ENCODE measurements at regions not wholly inside any gene's neighbourhood (a gene's known extent, or its start where the extent isn't known, plus 50 kb on each side); places are given as distances from the start of the nearest gene placed in this dataset.

DNA sequence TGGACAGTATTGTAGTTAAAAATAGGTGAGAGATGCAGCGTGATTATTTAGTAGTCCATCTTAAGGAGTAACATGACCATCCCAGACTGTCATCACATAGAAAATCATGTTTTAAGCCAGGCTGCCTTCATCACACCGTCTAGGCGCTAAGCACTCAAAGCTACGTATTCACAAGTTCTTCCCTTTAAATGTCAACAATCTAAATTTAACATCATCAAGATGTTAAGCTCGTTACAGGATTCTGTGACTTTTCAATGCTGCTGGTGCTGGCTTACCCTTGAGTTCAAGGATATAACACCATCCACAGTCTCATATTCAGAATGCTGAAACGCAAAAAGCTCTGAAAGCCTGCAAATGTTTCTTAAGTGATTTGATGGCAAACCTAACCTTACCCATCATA lies 109.5 kb upstream of the CDCA7L start:
- POLR2A ChIA-PET (ENCODE audit: partially characterized antibody): no interaction called here
- H2BK20ac ChIP-seq (ENCODE audit: low read length): no peak overlapping the region
- 97% methylated on average over 6 of the region's 6 CpGs; no CpG with 5 or more reads in 1 of the 2 experiments for WGBS, 2 experiments (ENCODE audit: extremely low coverage in 1 of 2, insufficient coverage in 1 of 2, insufficient read length in 1 of 2, insufficient replicate concordance in 2 of 2, low coverage in 1 of 2, low lambda C conversion rate in 2 of 2, missing lambda C conversion rate in 1 of 2)
- H4K5ac ChIP-seq (ENCODE audit: insufficient read length, low read depth, low read length): no peak overlapping the region
- no peak overlapping the region for H4K91ac ChIP-seq (replicated peaks; ENCODE audit: insufficient read length, low read length)
- no peak overlapping the region for H2BK15ac ChIP-seq (ENCODE audit: low read length)
- H3K4me3 ChIP-seq (ENCODE audit: extremely low read depth in 1 of 4, insufficient read depth in 2 of 4, low read depth in 3 of 4, low read length in 4 of 4): no peak overlapping the region
- no peak overlapping the region for H3K18ac ChIP-seq (ENCODE audit: extremely low read depth, low read length)
- no peak overlapping the region for H2AFZ ChIP-seq (ENCODE audit: low read length)
- H3K4me1 ChIP-seq (replicated peaks in 1 of 4; ENCODE audit: control insufficient read depth in 3 of 4, insufficient read depth in 4 of 4, low read length in 3 of 4): peaks cover 0 to 4% (median 2%) of the 10 kb centered on the region in 4 experiments; a peak in 3 of 7 replicates
- H3K14ac ChIP-seq (ENCODE audit: insufficient read length): no peak overlapping the region
- no peak overlapping the region for H3K56ac ChIP-seq (replicated peaks; ENCODE audit: insufficient read length, low read depth, low read length)
- DNase-seq (ENCODE audit: low read depth in 1 of 2, low spot score in 2 of 2) (no peak), FAIRE-seq (no peak)
- no peaks in the 10 kb centered on the region for H3K79me1 ChIP-seq (ENCODE audit: low read depth, low read length)
- H2AK5ac ChIP-seq (ENCODE audit: low read depth, low read length): no peak overlapping the region
- no peaks in the 10 kb centered on the region for H3K79me2 ChIP-seq (ENCODE audit: control insufficient read depth in 1 of 2, insufficient read depth in 2 of 2, low read length in 2 of 2)
- H3K36me3 ChIP-seq (ENCODE audit: control insufficient read depth in 2 of 4, insufficient read depth in 4 of 4, low read length in 3 of 4): no peaks in the 10 kb centered on the region
- no peak overlapping the region for H3K23ac ChIP-seq (ENCODE audit: insufficient read length)
- no peak overlapping the region for H2BK12ac ChIP-seq (ENCODE audit: low read depth, low read length)
- no peak overlapping the region for H2BK120ac ChIP-seq (replicated peaks; ENCODE audit: low read depth, low read length)
- H3K27ac ChIP-seq (ENCODE audit: low read depth, low read length): no peak overlapping the region
- no peak overlapping the region for H2BK5ac ChIP-seq (ENCODE audit: low read depth, low read length)
- H3K4ac ChIP-seq (replicated peaks; ENCODE audit: insufficient read length, low read depth, low read length): no peak overlapping the region
- no peak overlapping the region for H3K4me2 ChIP-seq (ENCODE audit: insufficient read depth in 1 of 2, low read depth in 2 of 2, low read length in 2 of 2)
- no peak overlapping the region for H3K9ac ChIP-seq (replicated peaks in 1 of 4; ENCODE audit: extremely low read depth in 1 of 4, low read depth in 3 of 4, low read length in 3 of 4)
- H4K20me1 ChIP-seq (replicated peaks in 1 of 2; ENCODE audit: control insufficient read depth in 1 of 2, insufficient read depth in 2 of 2, low read length in 2 of 2): no peaks in the 10 kb centered on the region
- no peaks in the 10 kb centered on the region for H3K27me3 ChIP-seq (replicated peaks in 1 of 4; ENCODE audit: control insufficient read depth in 3 of 4, extremely low read depth in 1 of 4, insufficient read depth in 3 of 4, low read length in 3 of 4)
- no peak overlapping the region for H4K8ac ChIP-seq (ENCODE audit: extremely low read depth, insufficient read depth, low read length)
- no peaks in the 10 kb centered on the region for H3K23me2 ChIP-seq (ENCODE audit: low read depth, low read length)
- CTCF ChIA-PET (ENCODE audit: partially characterized antibody): interaction anchor here (0.6 kb wide), 1 partner anchor 11 kb away, joined by 6 read pairs; no protein-coding TSS in a partner anchor
- no peaks in the 10 kb centered on the region for H3K9me3 ChIP-seq (ENCODE audit: insufficient read depth in 2 of 2, low read depth in 1 of 2, low read length in 1 of 2)
- TF ChIP-seq, protein P1, sequence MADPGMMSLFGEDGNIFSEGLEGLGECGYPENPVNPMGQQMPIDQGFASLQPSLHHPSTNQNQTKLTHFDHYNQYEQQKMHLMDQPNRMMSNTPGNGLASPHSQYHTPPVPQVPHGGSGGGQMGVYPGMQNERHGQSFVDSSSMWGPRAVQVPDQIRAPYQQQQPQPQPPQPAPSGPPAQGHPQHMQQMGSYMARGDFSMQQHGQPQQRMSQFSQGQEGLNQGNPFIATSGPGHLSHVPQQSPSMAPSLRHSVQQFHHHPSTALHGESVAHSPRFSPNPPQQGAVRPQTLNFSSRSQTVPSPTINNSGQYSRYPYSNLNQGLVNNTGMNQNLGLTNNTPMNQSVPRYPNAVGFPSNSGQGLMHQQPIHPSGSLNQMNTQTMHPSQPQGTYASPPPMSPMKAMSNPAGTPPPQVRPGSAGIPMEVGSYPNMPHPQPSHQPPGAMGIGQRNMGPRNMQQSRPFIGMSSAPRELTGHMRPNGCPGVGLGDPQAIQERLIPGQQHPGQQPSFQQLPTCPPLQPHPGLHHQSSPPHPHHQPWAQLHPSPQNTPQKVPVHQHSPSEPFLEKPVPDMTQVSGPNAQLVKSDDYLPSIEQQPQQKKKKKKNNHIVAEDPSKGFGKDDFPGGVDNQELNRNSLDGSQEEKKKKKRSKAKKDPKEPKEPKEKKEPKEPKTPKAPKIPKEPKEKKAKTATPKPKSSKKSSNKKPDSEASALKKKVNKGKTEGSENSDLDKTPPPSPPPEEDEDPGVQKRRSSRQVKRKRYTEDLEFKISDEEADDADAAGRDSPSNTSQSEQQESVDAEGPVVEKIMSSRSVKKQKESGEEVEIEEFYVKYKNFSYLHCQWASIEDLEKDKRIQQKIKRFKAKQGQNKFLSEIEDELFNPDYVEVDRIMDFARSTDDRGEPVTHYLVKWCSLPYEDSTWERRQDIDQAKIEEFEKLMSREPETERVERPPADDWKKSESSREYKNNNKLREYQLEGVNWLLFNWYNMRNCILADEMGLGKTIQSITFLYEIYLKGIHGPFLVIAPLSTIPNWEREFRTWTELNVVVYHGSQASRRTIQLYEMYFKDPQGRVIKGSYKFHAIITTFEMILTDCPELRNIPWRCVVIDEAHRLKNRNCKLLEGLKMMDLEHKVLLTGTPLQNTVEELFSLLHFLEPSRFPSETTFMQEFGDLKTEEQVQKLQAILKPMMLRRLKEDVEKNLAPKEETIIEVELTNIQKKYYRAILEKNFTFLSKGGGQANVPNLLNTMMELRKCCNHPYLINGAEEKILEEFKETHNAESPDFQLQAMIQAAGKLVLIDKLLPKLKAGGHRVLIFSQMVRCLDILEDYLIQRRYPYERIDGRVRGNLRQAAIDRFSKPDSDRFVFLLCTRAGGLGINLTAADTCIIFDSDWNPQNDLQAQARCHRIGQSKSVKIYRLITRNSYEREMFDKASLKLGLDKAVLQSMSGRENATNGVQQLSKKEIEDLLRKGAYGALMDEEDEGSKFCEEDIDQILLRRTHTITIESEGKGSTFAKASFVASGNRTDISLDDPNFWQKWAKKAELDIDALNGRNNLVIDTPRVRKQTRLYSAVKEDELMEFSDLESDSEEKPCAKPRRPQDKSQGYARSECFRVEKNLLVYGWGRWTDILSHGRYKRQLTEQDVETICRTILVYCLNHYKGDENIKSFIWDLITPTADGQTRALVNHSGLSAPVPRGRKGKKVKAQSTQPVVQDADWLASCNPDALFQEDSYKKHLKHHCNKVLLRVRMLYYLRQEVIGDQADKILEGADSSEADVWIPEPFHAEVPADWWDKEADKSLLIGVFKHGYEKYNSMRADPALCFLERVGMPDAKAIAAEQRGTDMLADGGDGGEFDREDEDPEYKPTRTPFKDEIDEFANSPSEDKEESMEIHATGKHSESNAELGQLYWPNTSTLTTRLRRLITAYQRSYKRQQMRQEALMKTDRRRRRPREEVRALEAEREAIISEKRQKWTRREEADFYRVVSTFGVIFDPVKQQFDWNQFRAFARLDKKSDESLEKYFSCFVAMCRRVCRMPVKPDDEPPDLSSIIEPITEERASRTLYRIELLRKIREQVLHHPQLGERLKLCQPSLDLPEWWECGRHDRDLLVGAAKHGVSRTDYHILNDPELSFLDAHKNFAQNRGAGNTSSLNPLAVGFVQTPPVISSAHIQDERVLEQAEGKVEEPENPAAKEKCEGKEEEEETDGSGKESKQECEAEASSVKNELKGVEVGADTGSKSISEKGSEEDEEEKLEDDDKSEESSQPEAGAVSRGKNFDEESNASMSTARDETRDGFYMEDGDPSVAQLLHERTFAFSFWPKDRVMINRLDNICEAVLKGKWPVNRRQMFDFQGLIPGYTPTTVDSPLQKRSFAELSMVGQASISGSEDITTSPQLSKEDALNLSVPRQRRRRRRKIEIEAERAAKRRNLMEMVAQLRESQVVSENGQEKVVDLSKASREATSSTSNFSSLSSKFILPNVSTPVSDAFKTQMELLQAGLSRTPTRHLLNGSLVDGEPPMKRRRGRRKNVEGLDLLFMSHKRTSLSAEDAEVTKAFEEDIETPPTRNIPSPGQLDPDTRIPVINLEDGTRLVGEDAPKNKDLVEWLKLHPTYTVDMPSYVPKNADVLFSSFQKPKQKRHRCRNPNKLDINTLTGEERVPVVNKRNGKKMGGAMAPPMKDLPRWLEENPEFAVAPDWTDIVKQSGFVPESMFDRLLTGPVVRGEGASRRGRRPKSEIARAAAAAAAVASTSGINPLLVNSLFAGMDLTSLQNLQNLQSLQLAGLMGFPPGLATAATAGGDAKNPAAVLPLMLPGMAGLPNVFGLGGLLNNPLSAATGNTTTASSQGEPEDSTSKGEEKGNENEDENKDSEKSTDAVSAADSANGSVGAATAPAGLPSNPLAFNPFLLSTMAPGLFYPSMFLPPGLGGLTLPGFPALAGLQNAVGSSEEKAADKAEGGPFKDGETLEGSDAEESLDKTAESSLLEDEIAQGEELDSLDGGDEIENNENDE (IDR thresholded peaks at IDR 0.05; ENCODE audit: insufficient replicate concordance, low read length): no peak

Data from H1 (cell line).